ENCODE measurements at regions not wholly inside any gene's neighbourhood (a gene's known extent, or its start where the extent isn't known, plus 50 kb on each side); places are given as distances from the start of the nearest gene placed in this dataset.

GRCh38 chr14:26887847-26888246, 290.0 kb upstream of the NOVA1 start:
- no peak for TF ChIP-seq CTCF (tag by site-specific recombination; IDR thresholded peaks at IDR 0.05)
- no peak for TF ChIP-seq REST (tag by site-specific recombination; IDR thresholded peaks at IDR 0.05)
- TF ChIP-seq RBAK (tag by site-specific recombination; IDR thresholded peaks at IDR 0.05), result no peak
- no peak for TF ChIP-seq ZBTB10 (tag by site-specific recombination; IDR thresholded peaks at IDR 0.05)
- no peak for TF ChIP-seq PATZ1 (tag by site-specific recombination; IDR thresholded peaks at IDR 0.05)
- no peak for TF ChIP-seq ZNF16 (tag by site-specific recombination; IDR thresholded peaks at IDR 0.05; ENCODE audit: low read depth)
- no peak for TF ChIP-seq ZBTB44 (tag by site-specific recombination; IDR thresholded peaks at IDR 0.05)

Measured in HEK293 (cell line).